Colonic mucosa (tissue), 4 donors: ENCODE measurements at regions not wholly inside any gene's neighbourhood (a gene's known extent, or its start where the extent isn't known, plus 50 kb on each side); places are given as distances from the start of the nearest gene placed in this dataset.

ENCODE experiments used
- DNase-seq: peaks from one replicate; pipeline ENCODE4 v3.0.0-alpha.2; 2020
- H3K27ac ChIP-seq: fragments of 200-600 bp; one replicate; pipeline ENCODE4 v1.8.0; 2021
- H3K27me3 ChIP-seq: fragments of 200-600 bp; one replicate; pipeline ENCODE4 v1.8.0; 2021
- H3K36me3 ChIP-seq: fragments of 200-600 bp; one replicate; pipeline ENCODE4 v1.8.0; 2021
- H3K4me1 ChIP-seq: fragments of 200-600 bp; one replicate; pipeline ENCODE4 v1.8.0; 2021; ENCODE audit warnings: mild to moderate bottlenecking
- H3K4me3 ChIP-seq: fragments of 200-600 bp; one replicate; pipeline ENCODE4 v1.8.0; 2021
- H3K9ac ChIP-seq, 2 donors: one replicate each; pipeline ENCODE4 v1.7.0; 2013; ENCODE audit warnings: control low read depth in 2 of 2, low read depth in 2 of 2, low read length in 2 of 2
- H3K9me3 ChIP-seq: fragments of 200-600 bp; one replicate; pipeline ENCODE4 v1.8.0; 2021
- intact Hi-C: fragments of 100-400 bp; cut with DNase I; formaldehyde crosslinking; loops from one replicate; pipeline ENCODE4 v1.14.1; 2022
- TF ChIP-seq, protein P1 (sequence below): fragments of 200-600 bp; IDR thresholded peaks from one replicate; pipeline ENCODE4 v1.8.0; 2022; ENCODE audit warnings: antibody characterized with exemption, mild to moderate bottlenecking
- donor health status: healthy.
- donor health status: DM: no; HTN: no; CAD: no.
- donor health status: DM: no; HTN: no; CAD: no.

GRCh38 chr12:94867066-94867855, 136.2 kb downstream of the NDUFA12 start:
- peaks cover 17% of the 10 kb centered on the region for H3K27me3 ChIP-seq
- no peak overlapping the region for H3K27ac ChIP-seq
- no peaks in the 10 kb centered on the region for H3K4me1 ChIP-seq
- intact Hi-C loops: no loop called here
- no peaks in the 10 kb centered on the region for H3K9me3 ChIP-seq
- TF ChIP-seq, protein P1, sequence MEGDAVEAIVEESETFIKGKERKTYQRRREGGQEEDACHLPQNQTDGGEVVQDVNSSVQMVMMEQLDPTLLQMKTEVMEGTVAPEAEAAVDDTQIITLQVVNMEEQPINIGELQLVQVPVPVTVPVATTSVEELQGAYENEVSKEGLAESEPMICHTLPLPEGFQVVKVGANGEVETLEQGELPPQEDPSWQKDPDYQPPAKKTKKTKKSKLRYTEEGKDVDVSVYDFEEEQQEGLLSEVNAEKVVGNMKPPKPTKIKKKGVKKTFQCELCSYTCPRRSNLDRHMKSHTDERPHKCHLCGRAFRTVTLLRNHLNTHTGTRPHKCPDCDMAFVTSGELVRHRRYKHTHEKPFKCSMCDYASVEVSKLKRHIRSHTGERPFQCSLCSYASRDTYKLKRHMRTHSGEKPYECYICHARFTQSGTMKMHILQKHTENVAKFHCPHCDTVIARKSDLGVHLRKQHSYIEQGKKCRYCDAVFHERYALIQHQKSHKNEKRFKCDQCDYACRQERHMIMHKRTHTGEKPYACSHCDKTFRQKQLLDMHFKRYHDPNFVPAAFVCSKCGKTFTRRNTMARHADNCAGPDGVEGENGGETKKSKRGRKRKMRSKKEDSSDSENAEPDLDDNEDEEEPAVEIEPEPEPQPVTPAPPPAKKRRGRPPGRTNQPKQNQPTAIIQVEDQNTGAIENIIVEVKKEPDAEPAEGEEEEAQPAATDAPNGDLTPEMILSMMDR: no peak
- H3K4me3 ChIP-seq: no peak overlapping the region
- no peaks in the 10 kb centered on the region for H3K36me3 ChIP-seq
- DNase-seq: no peak
- no peak overlapping the region for H3K9ac ChIP-seq

- TF ChIP-seq, protein P1: no peak
- H3K27me3 ChIP-seq: no peaks in the 10 kb centered on the region
- no peaks in the 10 kb centered on the region for H3K36me3 ChIP-seq
- no peak overlapping the region for H3K4me3 ChIP-seq
- no peaks in the 10 kb centered on the region for H3K4me1 ChIP-seq
- no peak for DNase-seq
- no peak overlapping the region for H3K9ac ChIP-seq
- H3K27ac ChIP-seq: no peak overlapping the region
- H3K9me3 ChIP-seq: no peaks in the 10 kb centered on the region
- intact Hi-C loops: no loop called here
These were observed 138.5 kb downstream of the NDUFA12 start for GRCh38 chr12:94864987-94865386.

GRCh38 chr12:94863321-94864035, 140.0 kb downstream of the NDUFA12 start:
- H3K36me3 ChIP-seq: no peaks in the 10 kb centered on the region
- no peak overlapping the region for H3K9ac ChIP-seq
- TF ChIP-seq, protein P1: no peak
- intact Hi-C loops: no loop called here
- H3K27ac ChIP-seq: no peak overlapping the region
- no peaks in the 10 kb centered on the region for H3K4me1 ChIP-seq
- H3K27me3 ChIP-seq: no peaks in the 10 kb centered on the region
- no peak overlapping the region for H3K4me3 ChIP-seq
- H3K9me3 ChIP-seq: no peaks in the 10 kb centered on the region
- no peak for DNase-seq

- DNase-seq: no peak
- Histone ChIP-seq H3K27ac (no peak overlapping the region), H3K9ac (no peak overlapping the region), H3K27me3 (no peaks in the 10 kb centered on the region), H3K9me3 (no peaks in the 10 kb centered on the region), H3K4me3 (no peak overlapping the region), H3K36me3 (no peaks in the 10 kb centered on the region), H3K4me1 (no peaks in the 10 kb centered on the region)
- intact Hi-C loops: no loop called here
- TF ChIP-seq, protein P1: no peak
These were observed 141.1 kb downstream of the NDUFA12 start for GRCh38 chr12:94862421-94862820.

DNA sequence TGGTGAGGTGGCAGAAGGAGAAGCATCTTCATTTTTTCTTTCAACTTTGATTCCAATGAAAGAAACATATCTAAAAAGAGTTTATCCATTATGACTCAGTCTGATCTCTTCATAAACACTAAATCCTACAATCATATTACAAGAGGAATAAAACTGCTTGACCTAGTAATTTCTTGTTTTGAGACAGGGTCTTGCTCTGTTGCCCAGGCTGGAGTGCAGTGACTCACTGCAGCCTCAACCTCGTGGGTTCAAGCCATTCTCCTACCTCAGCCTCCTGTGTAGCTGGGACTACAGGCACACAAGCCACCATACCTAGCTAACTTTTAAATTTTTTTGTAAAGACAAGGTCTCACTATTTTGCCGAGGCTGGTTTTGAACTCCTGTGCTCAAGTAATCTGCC, 147.2 kb downstream of the NDUFA12 start:
- Histone ChIP-seq H3K9ac (no peak overlapping the region), H3K9me3 (no peaks in the 10 kb centered on the region), H3K27ac (no peak overlapping the region), H3K27me3 (no peaks in the 10 kb centered on the region), H3K4me3 (no peak overlapping the region), H3K4me1 (no peaks in the 10 kb centered on the region), H3K36me3 (no peaks in the 10 kb centered on the region)
- intact Hi-C loops: no loop called here
- TF ChIP-seq, protein P1: no peak
- DNase-seq: no peak
